K562 (cell line): ENCODE measurements at regions not wholly inside any gene's neighbourhood (a gene's known extent, or its start where the extent isn't known, plus 50 kb on each side); places are given as distances from the start of the nearest gene placed in this dataset.

Experiments used
- ARHGAP35 ChIP-seq: fragments of 450-650 bp; IDR thresholded peaks from 2 replicates; pipeline ENCODE4 v1.6.1; 2018; ENCODE audit not compliant: partially characterized antibody
- CREB3 ChIP-seq: fragments of 450-650 bp; conservative IDR thresholded peaks from 2 replicates; pipeline ENCODE4 v1.6.1; 2016; ENCODE audit warnings: missing genetic modification characterization, low read depth, mild to moderate bottlenecking, missing compliant biosample characterization, moderate library complexity
- CTCF ChIP-seq, 3 experiments: IDR thresholded peaks in 2 of 3; conservative IDR thresholded peaks in 1 of 3; 2 replicates each; pipeline ENCODE4 v1.5.1; 2011 to 2012; ENCODE audit warnings: low read length in 3 of 3, mild to moderate bottlenecking in 3 of 3, control low read depth in 2 of 3, improper control_type of control experiment in 1 of 3, inconsistent platforms in 1 of 3, low read depth in 1 of 3, mixed read lengths in 1 of 3, moderate library complexity in 1 of 3; ENCODE audit not compliant: insufficient read depth in 2 of 3
- GTF2F1 ChIP-seq: IDR thresholded peaks from 2 replicates; pipeline ENCODE4 v1.6.1; 2011; ENCODE audit warnings: low read depth, low read length, improper control_type of control experiment
- REST ChIP-seq, 2 experiments: fragments of 450-650 bp; formaldehyde crosslinking in 1 of 2; IDR thresholded peaks; 2 replicates each; pipeline versions ENCODE4 v1.4.0 to v1.6.1; 2014 to 2020; ENCODE audit warnings: mild to moderate bottlenecking in 2 of 2, borderline replicate concordance in 1 of 2, low read depth in 1 of 2
- ZNF780A ChIP-seq: fragments of 250-450 bp; sonication (Bioruptor Pico); IDR thresholded peaks from 2 replicates; pipeline ENCODE4 v1.5.0; 2021; ENCODE audit warnings: mild to moderate bottlenecking

GRCh38 chr2:125796784-125797183, 859.2 kb upstream of the GYPC start:
- TF ChIP-seq ARHGAP35 (no peak), GTF2F1 (no peak), CREB3 (tag) (no peak), CTCF (IDR thresholded peaks at IDR 0.05 in 2 of 3, conservative IDR thresholded peaks at IDR 0.05 in 1 of 3; ENCODE audit: insufficient read depth in 2 of 3, low read depth in 1 of 3, low read length in 3 of 3) (no peak), ZNF780A (CRISPR knock-in tag) (no peak), REST (IDR thresholded peaks at IDR 0.05; ENCODE audit: borderline replicate concordance) (no peak), REST (CRISPR knock-in tag; IDR thresholded peaks at IDR 0.05; ENCODE audit: low read depth) (no peak)
